Fibroblast of lung (primary cell): ENCODE measurements at regions not wholly inside any gene's neighbourhood (a gene's known extent, or its start where the extent isn't known, plus 50 kb on each side); places are given as distances from the start of the nearest gene placed in this dataset.

Source experiments
- DNase-seq, 2 donors: peaks; one replicate each; pipeline versions ENCODE4 v3.0.0 to v3.0.0-alpha.2; 2010; ENCODE audit warnings: low read depth in 2 of 2
- H2AFZ ChIP-seq: 2 replicates; pipeline ENCODE4 v1.5.1; 2012; ENCODE audit warnings: low read length, control low read depth, inconsistent platforms
- H3K27ac ChIP-seq: 2 replicates; pipeline ENCODE4 v1.5.1; 2011; ENCODE audit warnings: low read length, control low read depth; ENCODE audit not compliant: insufficient read depth
- H3K27me3 ChIP-seq: 2 replicates; pipeline ENCODE4 v1.5.1; 2011; ENCODE audit warnings: mild to moderate bottlenecking, low read length; ENCODE audit not compliant: control insufficient read depth, insufficient read depth
- H3K36me3 ChIP-seq: 2 replicates; pipeline ENCODE4 v1.5.1; 2011; ENCODE audit warnings: low read length; ENCODE audit not compliant: control insufficient read depth, insufficient read depth
- H3K4me1 ChIP-seq: 2 replicates; pipeline ENCODE4 v1.5.1; 2011; ENCODE audit warnings: low read length; ENCODE audit not compliant: control insufficient read depth, insufficient read depth; ENCODE audit errors: extremely low read depth
- H3K4me2 ChIP-seq: 2 replicates; pipeline ENCODE4 v1.5.1; 2011; ENCODE audit warnings: low read length, control low read depth; ENCODE audit not compliant: insufficient read depth; ENCODE audit errors: extremely low read depth
- H3K4me3 ChIP-seq, 4 experiments: fragments of 200-600 bp in 1 of 4; sonication (generic) in 1 of 4; replicated peaks in 1 of 4; 2 replicates each; pipeline ENCODE4 v1.5.1; 2011 to 2016; ENCODE audit warnings: low read length in 4 of 4, low read depth in 3 of 4, mild to moderate bottlenecking in 3 of 4, control low read depth in 2 of 4, inconsistent platforms in 1 of 4, mixed read lengths in 1 of 4; ENCODE audit not compliant: insufficient read depth in 1 of 4; ENCODE audit errors: control extremely low read depth in 1 of 4
- H3K79me2 ChIP-seq: 2 replicates; pipeline ENCODE4 v1.5.1; 2012; ENCODE audit warnings: mild to moderate bottlenecking, low read length, inconsistent platforms; ENCODE audit not compliant: control insufficient read depth, insufficient read depth
- H3K9ac ChIP-seq: 2 replicates; pipeline ENCODE4 v1.5.1; 2011; ENCODE audit warnings: mild to moderate bottlenecking, low read length, control low read depth; ENCODE audit not compliant: insufficient read depth
- H3K9me3 ChIP-seq: 2 replicates; pipeline ENCODE4 v1.5.1; 2012; ENCODE audit warnings: low read depth, low read length; ENCODE audit not compliant: control insufficient read depth, insufficient read depth
- H4K20me1 ChIP-seq: 2 replicates; pipeline ENCODE4 v1.5.1; 2011; ENCODE audit warnings: low read length; ENCODE audit not compliant: control insufficient read depth, insufficient read depth; ENCODE audit errors: extremely low read depth
- EZH2 ChIP-seq: IDR thresholded peaks from 2 replicates; pipeline ENCODE4 v1.5.1; 2012; ENCODE audit warnings: low read length, control low read depth, mild to moderate bottlenecking; ENCODE audit errors: missing control alignments
- TF ChIP-seq, protein P1 (sequence below), 2 donors: IDR thresholded peaks in 1 of 2; conservative IDR thresholded peaks in 1 of 2; 1 replicate in 1 of 2; 2 replicates in 1 of 2; pipeline ENCODE4 v1.5.1; 2011 to 2012; ENCODE audit warnings: low read length in 2 of 2, control low read depth in 1 of 2, inconsistent platforms in 1 of 2, low read depth in 1 of 2, mild to moderate bottlenecking in 1 of 2

DNA sequence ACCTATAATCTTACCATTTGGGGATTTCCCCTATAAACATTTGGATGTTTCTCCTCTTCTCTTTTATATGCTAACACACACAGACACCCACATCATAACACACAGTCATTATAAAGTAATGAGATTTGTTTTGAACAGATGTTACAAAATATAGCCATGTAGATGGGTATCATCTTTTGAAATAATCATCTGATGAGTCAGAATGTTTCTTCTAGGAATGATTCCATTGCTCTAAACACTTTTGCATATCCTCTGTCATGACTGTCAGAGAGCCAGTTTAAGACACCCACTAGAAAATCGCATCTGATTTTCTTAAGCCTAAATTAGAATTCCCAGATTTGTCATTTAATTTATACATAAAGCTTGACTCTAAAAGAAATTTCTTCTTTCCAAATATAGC, 442.6 kb downstream of the CMPK2 start:
- peak; percentile 17 to 30 for DNase-seq
- no peak overlapping the region for H3K9ac ChIP-seq

GRCh38 chr2:6423944-6424343, 441.8 kb downstream of the CMPK2 start:
- TF ChIP-seq EZH2, result no peak
- TF ChIP-seq, protein P1, sequence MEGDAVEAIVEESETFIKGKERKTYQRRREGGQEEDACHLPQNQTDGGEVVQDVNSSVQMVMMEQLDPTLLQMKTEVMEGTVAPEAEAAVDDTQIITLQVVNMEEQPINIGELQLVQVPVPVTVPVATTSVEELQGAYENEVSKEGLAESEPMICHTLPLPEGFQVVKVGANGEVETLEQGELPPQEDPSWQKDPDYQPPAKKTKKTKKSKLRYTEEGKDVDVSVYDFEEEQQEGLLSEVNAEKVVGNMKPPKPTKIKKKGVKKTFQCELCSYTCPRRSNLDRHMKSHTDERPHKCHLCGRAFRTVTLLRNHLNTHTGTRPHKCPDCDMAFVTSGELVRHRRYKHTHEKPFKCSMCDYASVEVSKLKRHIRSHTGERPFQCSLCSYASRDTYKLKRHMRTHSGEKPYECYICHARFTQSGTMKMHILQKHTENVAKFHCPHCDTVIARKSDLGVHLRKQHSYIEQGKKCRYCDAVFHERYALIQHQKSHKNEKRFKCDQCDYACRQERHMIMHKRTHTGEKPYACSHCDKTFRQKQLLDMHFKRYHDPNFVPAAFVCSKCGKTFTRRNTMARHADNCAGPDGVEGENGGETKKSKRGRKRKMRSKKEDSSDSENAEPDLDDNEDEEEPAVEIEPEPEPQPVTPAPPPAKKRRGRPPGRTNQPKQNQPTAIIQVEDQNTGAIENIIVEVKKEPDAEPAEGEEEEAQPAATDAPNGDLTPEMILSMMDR (conservative IDR thresholded peaks at IDR 0.05 in 1 of 2, IDR thresholded peaks at IDR 0.05 in 1 of 2; ENCODE audit: low read depth in 1 of 2, low read length in 2 of 2), result no peak
- no peak overlapping the region for H3K9ac ChIP-seq
- no peak overlapping the region for H3K4me3 ChIP-seq
- DNase-seq, result peak in 1 of 2 donors; percentile 23
- H3K9me3 ChIP-seq, result no peaks in the 10 kb centered on the region
- H3K27me3 ChIP-seq, result no peaks in the 10 kb centered on the region
- no peak overlapping the region for H3K4me2 ChIP-seq
- H3K79me2 ChIP-seq, result no peaks in the 10 kb centered on the region
- no peaks in the 10 kb centered on the region for H4K20me1 ChIP-seq
- H3K36me3 ChIP-seq, result no peaks in the 10 kb centered on the region
- no peak overlapping the region for H2AFZ ChIP-seq
- H3K4me1 ChIP-seq, result peaks cover 3% of the 10 kb centered on the region
- no peak overlapping the region for H3K27ac ChIP-seq

More for the DNA sequence above, 442.6 kb downstream of the CMPK2 start:
- Histone ChIP-seq H3K27ac (no peak overlapping the region), H3K27me3 (no peaks in the 10 kb centered on the region), H3K79me2 (no peaks in the 10 kb centered on the region), H3K36me3 (no peaks in the 10 kb centered on the region), H3K4me3 (no peak overlapping the region), H3K9me3 (no peaks in the 10 kb centered on the region), H3K4me1 (peaks cover 3% of the 10 kb centered on the region), H2AFZ (no peak overlapping the region), H3K4me2 (no peak overlapping the region), H4K20me1 (no peaks in the 10 kb centered on the region)
- TF ChIP-seq, protein P1 (conservative IDR thresholded peaks at IDR 0.05 in 1 of 2, IDR thresholded peaks at IDR 0.05 in 1 of 2; ENCODE audit: low read depth in 1 of 2, low read length in 2 of 2), result no peak
- TF ChIP-seq EZH2, result no peak

GRCh38 chr2:6425032-6425431, 440.7 kb downstream of the CMPK2 start:
- Histone ChIP-seq H2AFZ (no peak overlapping the region), H3K27me3 (no peaks in the 10 kb centered on the region), H3K4me3 (no peak overlapping the region), H3K9ac (no peak overlapping the region), H3K27ac (no peak overlapping the region), H4K20me1 (no peaks in the 10 kb centered on the region), H3K79me2 (no peaks in the 10 kb centered on the region), H3K9me3 (no peaks in the 10 kb centered on the region), H3K4me2 (no peak overlapping the region), H3K4me1 (peaks cover 3% of the 10 kb centered on the region), H3K36me3 (no peaks in the 10 kb centered on the region)
- TF ChIP-seq EZH2, result no peak
- TF ChIP-seq, protein P1 (conservative IDR thresholded peaks at IDR 0.05 in 1 of 2, IDR thresholded peaks at IDR 0.05 in 1 of 2; ENCODE audit: low read depth in 1 of 2, low read length in 2 of 2), result no peak
- DNase-seq, result no peak
